AG04449 (cell line): ENCODE measurements at regions not wholly inside any gene's neighbourhood (a gene's known extent, or its start where the extent isn't known, plus 50 kb on each side); places are given as distances from the start of the nearest gene placed in this dataset.

Experiments
- CTCF ChIA-PET: fragments of 350-600 bp; formaldehyde crosslinking; extraction: SDS; loops from one replicate; lab custom pipeline; 2021; ENCODE audit warnings: antibody characterized with exemption; lab: Yijun Ruan, JAX
- POLR2A ChIA-PET: fragments of 400-600, 350-600 bp; formaldehyde crosslinking; extraction: SDS; loops from one replicate; lab custom pipeline; 2020; ENCODE audit warnings: antibody characterized with exemption, inconsistent platforms; lab: Yijun Ruan, JAX
- DNase-seq: peaks from one replicate; pipeline ENCODE4 v3.0.0-alpha.2; 2010; ENCODE audit warnings: low read depth, low spot score
- H3K4me3 ChIP-seq: 2 replicates; pipeline ENCODE4 v1.5.1; 2011; ENCODE audit warnings: low read depth, mild to moderate bottlenecking, control low read depth, low read length
- TF ChIP-seq, protein P1 (sequence below): IDR thresholded peaks from one replicate; pipeline ENCODE4 v1.5.1; 2011; ENCODE audit warnings: mild to moderate bottlenecking, moderate library complexity, low read length, control low read depth, inconsistent platforms; ENCODE audit not compliant: insufficient read depth; ENCODE audit errors: missing control alignments

GRCh38 chr10:53607691-53608090 lies 835.1 kb upstream of the MBL2 start:
- TF ChIP-seq, protein P1, sequence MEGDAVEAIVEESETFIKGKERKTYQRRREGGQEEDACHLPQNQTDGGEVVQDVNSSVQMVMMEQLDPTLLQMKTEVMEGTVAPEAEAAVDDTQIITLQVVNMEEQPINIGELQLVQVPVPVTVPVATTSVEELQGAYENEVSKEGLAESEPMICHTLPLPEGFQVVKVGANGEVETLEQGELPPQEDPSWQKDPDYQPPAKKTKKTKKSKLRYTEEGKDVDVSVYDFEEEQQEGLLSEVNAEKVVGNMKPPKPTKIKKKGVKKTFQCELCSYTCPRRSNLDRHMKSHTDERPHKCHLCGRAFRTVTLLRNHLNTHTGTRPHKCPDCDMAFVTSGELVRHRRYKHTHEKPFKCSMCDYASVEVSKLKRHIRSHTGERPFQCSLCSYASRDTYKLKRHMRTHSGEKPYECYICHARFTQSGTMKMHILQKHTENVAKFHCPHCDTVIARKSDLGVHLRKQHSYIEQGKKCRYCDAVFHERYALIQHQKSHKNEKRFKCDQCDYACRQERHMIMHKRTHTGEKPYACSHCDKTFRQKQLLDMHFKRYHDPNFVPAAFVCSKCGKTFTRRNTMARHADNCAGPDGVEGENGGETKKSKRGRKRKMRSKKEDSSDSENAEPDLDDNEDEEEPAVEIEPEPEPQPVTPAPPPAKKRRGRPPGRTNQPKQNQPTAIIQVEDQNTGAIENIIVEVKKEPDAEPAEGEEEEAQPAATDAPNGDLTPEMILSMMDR = no peak
- POLR2A ChIA-PET = no interaction called here
- no peak for DNase-seq
- no peak overlapping the region for H3K4me3 ChIP-seq
- CTCF ChIA-PET = no interaction called here

- H3K4me3 ChIP-seq = no peak overlapping the region
- DNase-seq = no peak
- CTCF ChIA-PET = no interaction called here
- TF ChIP-seq, protein P1 = no peak
- POLR2A ChIA-PET = no interaction called here
Measured at GRCh38 chr10:53606981-53607380, 834.4 kb upstream of the MBL2 start.

DNA sequence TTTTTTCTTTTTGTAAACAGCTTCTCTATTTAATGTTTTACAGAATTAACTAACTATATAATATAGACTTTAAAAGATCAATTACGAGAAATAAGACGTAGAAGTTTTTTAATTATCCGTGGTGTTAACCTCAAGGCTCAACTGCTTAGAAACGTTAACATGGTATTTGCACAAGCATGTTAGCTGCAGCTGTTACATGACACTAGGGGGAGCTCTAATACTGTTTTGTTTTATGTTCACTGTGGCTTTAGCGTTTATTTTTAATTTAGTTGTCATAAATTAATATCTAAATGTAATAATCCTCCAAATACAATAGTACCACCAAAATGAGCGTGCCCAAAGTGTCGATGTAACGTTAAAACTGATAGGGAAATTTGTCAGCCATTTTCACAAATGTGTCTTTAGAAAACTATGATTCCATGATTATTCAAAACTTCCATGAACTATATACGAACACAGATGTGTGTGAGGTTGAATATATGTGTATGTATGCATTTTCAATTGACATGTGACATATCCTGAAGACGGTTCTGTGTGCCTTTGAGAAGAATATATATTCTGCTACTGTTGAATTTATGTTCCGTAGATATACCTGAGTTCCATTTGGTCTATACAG lies 828.8 kb upstream of the MBL2 start:
- no peak for DNase-seq
- H3K4me3 ChIP-seq = no peak overlapping the region
- TF ChIP-seq, protein P1 = peak; percentile 73
- POLR2A ChIA-PET = no interaction called here
- CTCF ChIA-PET = interaction anchor here (0.8 to 1.9 kb wide), 2 partner anchors 10 to 14 kb away, joined by 3 to 4 read pairs; no protein-coding TSS in a partner anchor

- CTCF ChIA-PET = no interaction called here
- no peak overlapping the region for H3K4me3 ChIP-seq
- DNase-seq = no peak
- POLR2A ChIA-PET = no interaction called here
- TF ChIP-seq, protein P1 = no peak
Measured at GRCh38 chr10:53598914-53599313, 826.3 kb upstream of the MBL2 start.

GRCh38 chr10:53597835-53598251 lies 825.3 kb upstream of the MBL2 start:
- ChIA-PET CTCF (no interaction called here), POLR2A (no interaction called here)
- TF ChIP-seq, protein P1 = no peak
- H3K4me3 ChIP-seq = no peak overlapping the region
- no peak for DNase-seq

DNA sequence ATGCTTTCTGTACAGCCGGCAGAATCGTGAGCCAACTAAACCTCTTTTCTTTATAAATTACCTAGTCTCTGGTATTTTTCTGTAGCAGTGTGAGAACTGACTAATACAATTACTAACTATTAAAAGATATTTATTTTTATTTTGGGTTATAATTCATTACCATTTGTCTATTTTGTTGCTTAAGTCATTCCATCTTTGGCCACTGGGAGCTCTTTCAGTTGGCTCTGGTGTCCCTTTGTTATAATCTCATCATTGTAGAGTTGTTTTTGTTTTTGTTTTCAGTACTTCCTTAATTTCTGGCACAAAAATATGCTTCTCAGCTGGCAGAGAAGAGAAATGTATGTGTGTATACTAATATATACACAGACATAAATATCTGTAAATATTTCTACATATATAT lies 807.9 kb upstream of the MBL2 start:
- DNase-seq = no peak
- POLR2A ChIA-PET = no interaction called here
- TF ChIP-seq, protein P1 = no peak
- CTCF ChIA-PET = no interaction called here
- no peak overlapping the region for H3K4me3 ChIP-seq
